ENCODE measurements at regions not wholly inside any gene's neighbourhood (a gene's known extent, or its start where the extent isn't known, plus 50 kb on each side); places are given as distances from the start of the nearest gene placed in this dataset.

DNA sequence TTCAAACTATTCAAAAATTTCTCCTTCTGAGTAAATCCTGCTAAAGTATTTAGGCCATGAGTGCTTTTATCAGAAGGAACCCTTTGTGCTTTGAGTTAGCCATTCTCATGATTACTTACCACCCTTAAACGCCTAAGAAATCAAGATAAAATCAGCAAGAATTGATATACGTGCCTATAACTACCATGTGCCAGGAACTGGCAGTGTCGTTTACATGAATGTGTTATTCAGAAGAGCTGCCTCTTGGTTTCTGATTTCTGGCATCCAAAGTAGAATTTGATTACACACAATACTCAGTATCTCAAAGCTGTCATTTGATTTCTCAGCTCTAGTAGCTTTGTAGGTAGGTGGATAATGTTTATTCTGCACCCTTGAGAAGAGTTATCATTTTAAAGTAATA lies 351.3 kb upstream of the CCDC54 start:
- TF ChIP-seq, protein P1, sequence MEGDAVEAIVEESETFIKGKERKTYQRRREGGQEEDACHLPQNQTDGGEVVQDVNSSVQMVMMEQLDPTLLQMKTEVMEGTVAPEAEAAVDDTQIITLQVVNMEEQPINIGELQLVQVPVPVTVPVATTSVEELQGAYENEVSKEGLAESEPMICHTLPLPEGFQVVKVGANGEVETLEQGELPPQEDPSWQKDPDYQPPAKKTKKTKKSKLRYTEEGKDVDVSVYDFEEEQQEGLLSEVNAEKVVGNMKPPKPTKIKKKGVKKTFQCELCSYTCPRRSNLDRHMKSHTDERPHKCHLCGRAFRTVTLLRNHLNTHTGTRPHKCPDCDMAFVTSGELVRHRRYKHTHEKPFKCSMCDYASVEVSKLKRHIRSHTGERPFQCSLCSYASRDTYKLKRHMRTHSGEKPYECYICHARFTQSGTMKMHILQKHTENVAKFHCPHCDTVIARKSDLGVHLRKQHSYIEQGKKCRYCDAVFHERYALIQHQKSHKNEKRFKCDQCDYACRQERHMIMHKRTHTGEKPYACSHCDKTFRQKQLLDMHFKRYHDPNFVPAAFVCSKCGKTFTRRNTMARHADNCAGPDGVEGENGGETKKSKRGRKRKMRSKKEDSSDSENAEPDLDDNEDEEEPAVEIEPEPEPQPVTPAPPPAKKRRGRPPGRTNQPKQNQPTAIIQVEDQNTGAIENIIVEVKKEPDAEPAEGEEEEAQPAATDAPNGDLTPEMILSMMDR (conservative IDR thresholded peaks at IDR 0.05) = no peak
- TF ChIP-seq ZFX (IDR thresholded peaks at IDR 0.05) = no peak
